Liver (tissue), 8 donors: ENCODE measurements at regions not wholly inside any gene's neighbourhood (a gene's known extent, or its start where the extent isn't known, plus 50 kb on each side); places are given as distances from the start of the nearest gene placed in this dataset.

Experiments used
- DNase-seq: peaks from one replicate; pipeline ENCODE4 v3.0.0-alpha.2; 2017; ENCODE audit warnings: low spot score
- H3K27ac ChIP-seq, 2 donors: one replicate each; pipeline ENCODE4 v1.7.0; 2013; ENCODE audit warnings: inconsistent platforms in 2 of 2, low read length in 2 of 2, control low read depth in 1 of 2, low read depth in 1 of 2, mild to moderate bottlenecking in 1 of 2
- H3K27me3 ChIP-seq, 4 donors: one replicate each; pipeline versions ENCODE4 v1.6.1 to v1.7.0; 2013; ENCODE audit warnings: low read length in 3 of 4, inconsistent platforms in 1 of 4, mild to moderate bottlenecking in 1 of 4, moderate library complexity in 1 of 4; ENCODE audit not compliant: control insufficient read depth in 4 of 4, insufficient read depth in 4 of 4
- H3K36me3 ChIP-seq, 4 donors: one replicate each; pipeline versions ENCODE4 v1.6.1 to v1.7.0; 2013; ENCODE audit warnings: low read length in 3 of 4, mild to moderate bottlenecking in 3 of 4, low read depth in 1 of 4, moderate library complexity in 1 of 4; ENCODE audit not compliant: control insufficient read depth in 4 of 4, insufficient read depth in 3 of 4
- H3K4me1 ChIP-seq, 4 donors: one replicate each; pipeline versions ENCODE4 v1.6.1 to v1.7.0; 2013; ENCODE audit warnings: low read length in 3 of 4, mild to moderate bottlenecking in 3 of 4, moderate library complexity in 1 of 4; ENCODE audit not compliant: control insufficient read depth in 4 of 4, insufficient read depth in 4 of 4
- H3K4me3 ChIP-seq, 3 donors: one replicate each; pipeline versions ENCODE4 v1.6.1 to v1.7.0; 2013; ENCODE audit warnings: low read length in 3 of 3, control low read depth in 1 of 3, low read depth in 1 of 3, mild to moderate bottlenecking in 1 of 3
- H3K9ac ChIP-seq, 2 donors: one replicate each; pipeline ENCODE4 v1.7.0; 2013; ENCODE audit warnings: low read length in 2 of 2, mild to moderate bottlenecking in 2 of 2, moderate library complexity in 2 of 2, control low read depth in 1 of 2, low read depth in 1 of 2
- H3K9me3 ChIP-seq, 4 donors: one replicate each; pipeline versions ENCODE4 v1.6.1 to v1.7.0; 2013; ENCODE audit warnings: low read length in 3 of 4; ENCODE audit not compliant: control insufficient read depth in 4 of 4
- CTCF ChIP-seq: fragments of 150-350 bp; IDR thresholded peaks from 2 replicates; pipeline ENCODE4 v1.5.1; 2017; ENCODE audit warnings: improper control_type of control experiment, low read depth, low read length; ENCODE audit not compliant: missing input control
- EGR1 ChIP-seq, 2 donors: IDR thresholded peaks; 2 replicates each; pipeline ENCODE4 v1.6.1; 2016 to 2018; ENCODE audit warnings: antibody characterized with exemption in 2 of 2, low read depth in 2 of 2
- FOXA1 ChIP-seq: IDR thresholded peaks from 2 replicates; pipeline ENCODE4 v1.6.1; 2016; ENCODE audit warnings: antibody characterized with exemption
- FOXA2 ChIP-seq: IDR thresholded peaks from 2 replicates; pipeline ENCODE4 v1.6.1; 2016; ENCODE audit warnings: antibody characterized with exemption
- HNF4A ChIP-seq, 2 donors: conservative IDR thresholded peaks; 2 replicates each; pipeline ENCODE4 v1.6.1; 2016; ENCODE audit warnings: antibody characterized with exemption in 2 of 2, mild to moderate bottlenecking in 2 of 2
- HNF4G ChIP-seq: IDR thresholded peaks from 2 replicates; pipeline ENCODE4 v1.6.1; 2016; ENCODE audit warnings: antibody characterized with exemption
- JUND ChIP-seq, 2 donors: IDR thresholded peaks; 2 replicates each; pipeline ENCODE4 v1.6.1; 2016; ENCODE audit warnings: antibody characterized with exemption in 2 of 2
- MAX ChIP-seq: IDR thresholded peaks from 2 replicates; pipeline ENCODE4 v1.6.1; 2016; ENCODE audit warnings: antibody characterized with exemption
- NR2F2 ChIP-seq: IDR thresholded peaks from 2 replicates; pipeline ENCODE4 v1.6.1; 2016; ENCODE audit warnings: antibody characterized with exemption
- RAD21 ChIP-seq, 2 donors: IDR thresholded peaks; 2 replicates each; pipeline ENCODE4 v1.6.1; 2016; ENCODE audit warnings: antibody characterized with exemption in 2 of 2, mild to moderate bottlenecking in 2 of 2
- RXRA ChIP-seq, 2 donors: IDR thresholded peaks; 2 replicates each; pipeline ENCODE4 v1.6.1; 2017 to 2018; ENCODE audit warnings: antibody characterized with exemption in 2 of 2, mild to moderate bottlenecking in 1 of 2
- SP1 ChIP-seq: IDR thresholded peaks from 2 replicates; pipeline ENCODE4 v1.6.1; 2018; ENCODE audit warnings: antibody characterized with exemption, mild to moderate bottlenecking
- TAF1 ChIP-seq: conservative IDR thresholded peaks from 2 replicates; pipeline ENCODE4 v1.6.1; 2016; ENCODE audit warnings: antibody characterized with exemption, mild to moderate bottlenecking
- YY1 ChIP-seq: IDR thresholded peaks from 2 replicates; pipeline ENCODE4 v1.6.1; 2016; ENCODE audit warnings: antibody characterized with exemption, mild to moderate bottlenecking
- WGBS: extraction: QIAGEN DNeasy Blood & Tissue Kit; methylation state at CpG from one replicate; pipeline ENCODE4 v1.1.7; 2013; 5-methylcytosine and 5-hydroxymethylcytosine counted together
- TF ChIP-seq, protein P1 (sequence below): IDR thresholded peaks from 2 replicates; pipeline ENCODE4 v1.6.1; 2016; ENCODE audit warnings: antibody characterized with exemption
- TF ChIP-seq, protein P2 (sequence below): IDR thresholded peaks from 2 replicates; pipeline ENCODE4 v1.6.1; 2016; ENCODE audit warnings: antibody characterized with exemption, mild to moderate bottlenecking
- TF ChIP-seq, protein P3 (sequence below): IDR thresholded peaks from 2 replicates; pipeline ENCODE4 v1.6.1; 2016; ENCODE audit warnings: antibody characterized with exemption
- donor health status: healthy.
- donor health status: healthy.
- donor health status: healthy.
- donor health status: healthy.
- donor health status: healthy.

GRCh38 chr1:172870901-172871606, 179.7 kb downstream of the TNFSF18 start:
- TF ChIP-seq, protein P1, sequence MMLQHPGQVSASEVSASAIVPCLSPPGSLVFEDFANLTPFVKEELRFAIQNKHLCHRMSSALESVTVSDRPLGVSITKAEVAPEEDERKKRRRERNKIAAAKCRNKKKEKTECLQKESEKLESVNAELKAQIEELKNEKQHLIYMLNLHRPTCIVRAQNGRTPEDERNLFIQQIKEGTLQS: no peak
- TF ChIP-seq, protein P2, sequence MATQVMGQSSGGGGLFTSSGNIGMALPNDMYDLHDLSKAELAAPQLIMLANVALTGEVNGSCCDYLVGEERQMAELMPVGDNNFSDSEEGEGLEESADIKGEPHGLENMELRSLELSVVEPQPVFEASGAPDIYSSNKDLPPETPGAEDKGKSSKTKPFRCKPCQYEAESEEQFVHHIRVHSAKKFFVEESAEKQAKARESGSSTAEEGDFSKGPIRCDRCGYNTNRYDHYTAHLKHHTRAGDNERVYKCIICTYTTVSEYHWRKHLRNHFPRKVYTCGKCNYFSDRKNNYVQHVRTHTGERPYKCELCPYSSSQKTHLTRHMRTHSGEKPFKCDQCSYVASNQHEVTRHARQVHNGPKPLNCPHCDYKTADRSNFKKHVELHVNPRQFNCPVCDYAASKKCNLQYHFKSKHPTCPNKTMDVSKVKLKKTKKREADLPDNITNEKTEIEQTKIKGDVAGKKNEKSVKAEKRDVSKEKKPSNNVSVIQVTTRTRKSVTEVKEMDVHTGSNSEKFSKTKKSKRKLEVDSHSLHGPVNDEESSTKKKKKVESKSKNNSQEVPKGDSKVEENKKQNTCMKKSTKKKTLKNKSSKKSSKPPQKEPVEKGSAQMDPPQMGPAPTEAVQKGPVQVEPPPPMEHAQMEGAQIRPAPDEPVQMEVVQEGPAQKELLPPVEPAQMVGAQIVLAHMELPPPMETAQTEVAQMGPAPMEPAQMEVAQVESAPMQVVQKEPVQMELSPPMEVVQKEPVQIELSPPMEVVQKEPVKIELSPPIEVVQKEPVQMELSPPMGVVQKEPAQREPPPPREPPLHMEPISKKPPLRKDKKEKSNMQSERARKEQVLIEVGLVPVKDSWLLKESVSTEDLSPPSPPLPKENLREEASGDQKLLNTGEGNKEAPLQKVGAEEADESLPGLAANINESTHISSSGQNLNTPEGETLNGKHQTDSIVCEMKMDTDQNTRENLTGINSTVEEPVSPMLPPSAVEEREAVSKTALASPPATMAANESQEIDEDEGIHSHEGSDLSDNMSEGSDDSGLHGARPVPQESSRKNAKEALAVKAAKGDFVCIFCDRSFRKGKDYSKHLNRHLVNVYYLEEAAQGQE: no peak
- TF ChIP-seq EGR1 (IDR thresholded peaks at IDR 0.05; ENCODE audit: low read depth in 2 of 2) (no peak), HNF4A (conservative IDR thresholded peaks at IDR 0.05) (no peak), YY1 (no peak), HNF4G (no peak), SP1 (no peak), CTCF (no peak), RXRA (IDR thresholded peaks at IDR 0.05) (no peak), RAD21 (IDR thresholded peaks at IDR 0.05) (no peak), NR2F2 (no peak), FOXA2 (no peak), TAF1 (no peak), JUND (IDR thresholded peaks at IDR 0.05) (no peak)
- TF ChIP-seq, protein P3, sequence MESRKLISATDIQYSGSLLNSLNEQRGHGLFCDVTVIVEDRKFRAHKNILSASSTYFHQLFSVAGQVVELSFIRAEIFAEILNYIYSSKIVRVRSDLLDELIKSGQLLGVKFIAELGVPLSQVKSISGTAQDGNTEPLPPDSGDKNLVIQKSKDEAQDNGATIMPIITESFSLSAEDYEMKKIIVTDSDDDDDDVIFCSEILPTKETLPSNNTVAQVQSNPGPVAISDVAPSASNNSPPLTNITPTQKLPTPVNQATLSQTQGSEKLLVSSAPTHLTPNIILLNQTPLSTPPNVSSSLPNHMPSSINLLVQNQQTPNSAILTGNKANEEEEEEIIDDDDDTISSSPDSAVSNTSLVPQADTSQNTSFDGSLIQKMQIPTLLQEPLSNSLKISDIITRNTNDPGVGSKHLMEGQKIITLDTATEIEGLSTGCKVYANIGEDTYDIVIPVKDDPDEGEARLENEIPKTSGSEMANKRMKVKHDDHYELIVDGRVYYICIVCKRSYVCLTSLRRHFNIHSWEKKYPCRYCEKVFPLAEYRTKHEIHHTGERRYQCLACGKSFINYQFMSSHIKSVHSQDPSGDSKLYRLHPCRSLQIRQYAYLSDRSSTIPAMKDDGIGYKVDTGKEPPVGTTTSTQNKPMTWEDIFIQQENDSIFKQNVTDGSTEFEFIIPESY: no peak
- H3K36me3 ChIP-seq: no peaks in the 10 kb centered on the region
- DNase-seq: no peak
- H3K9ac ChIP-seq: no peak overlapping the region
- no peaks in the 10 kb centered on the region for H3K4me1 ChIP-seq
- H3K27me3 ChIP-seq: no peaks in the 10 kb centered on the region
- H3K9me3 ChIP-seq: no peaks in the 10 kb centered on the region
- no peak overlapping the region for H3K27ac ChIP-seq
- H3K4me3 ChIP-seq: no peak overlapping the region

- Histone ChIP-seq H3K36me3 (no peaks in the 10 kb centered on the region), H3K27ac (no peak overlapping the region), H3K4me3 (no peak overlapping the region), H3K9ac (no peak overlapping the region), H3K27me3 (no peaks in the 10 kb centered on the region), H3K9me3 (no peaks in the 10 kb centered on the region), H3K4me1 (no peaks in the 10 kb centered on the region)
- DNase-seq: no peak
- WGBS: 51% methylated on average over 1 of the region's 1 CpG
- TF ChIP-seq, protein P2: no peak
- TF ChIP-seq MAX (no peak), RAD21 (IDR thresholded peaks at IDR 0.05) (no peak), FOXA1 (no peak), YY1 (no peak), RXRA (IDR thresholded peaks at IDR 0.05) (no peak), JUND (IDR thresholded peaks at IDR 0.05) (no peak), NR2F2 (no peak), FOXA2 (no peak), TAF1 (no peak), HNF4G (no peak)
- TF ChIP-seq, protein P1: no peak
- TF ChIP-seq, protein P3: no peak
These were observed 175.8 kb downstream of the TNFSF18 start for GRCh38 chr1:172874950-172875349.
